HG03354 (cell line): ENCODE measurements at regions not wholly inside any gene's neighbourhood (a gene's known extent, or its start where the extent isn't known, plus 50 kb on each side); places are given as distances from the start of the nearest gene placed in this dataset.

ENCODE experiments used
- ATAC-seq: cut with Tn5 transposase; IDR thresholded peaks from one replicate; pipeline ENCODE4 v1.9.1; 2021; ENCODE audit warnings: mild to moderate bottlenecking; ENCODE audit not compliant: unreplicated experiment, poor library complexity, severe bottlenecking

- ATAC-seq = peak; percentile 90
These were observed 394.0 kb downstream of the CETN3 start for GRCh38 chr5:90015584-90016018.

GRCh38 chr5:90014420-90014819 lies 395.1 kb downstream of the CETN3 start:
- ATAC-seq = peak; percentile 89

- peak; percentile 54 for ATAC-seq
These were observed 409.2 kb downstream of the CETN3 start for GRCh38 chr5:90000351-90000750.

GRCh38 chr5:89998519-89999305 lies 410.8 kb downstream of the CETN3 start:
- no peak for ATAC-seq

GRCh38 chr5:89996890-89997289 lies 412.7 kb downstream of the CETN3 start:
- no peak for ATAC-seq

- no peak for ATAC-seq
These were observed 413.2 kb downstream of the CETN3 start for GRCh38 chr5:89996335-89996734.

GRCh38 chr5:89994266-89994665 lies 415.3 kb downstream of the CETN3 start:
- no peak for ATAC-seq

- ATAC-seq = no peak
These were observed 417.4 kb downstream of the CETN3 start for GRCh38 chr5:89992201-89992600.

GRCh38 chr5:89991592-89991991 lies 418.0 kb downstream of the CETN3 start:
- ATAC-seq = no peak

- no peak for ATAC-seq
These were observed 419.8 kb downstream of the CETN3 start for GRCh38 chr5:89989776-89990175.

GRCh38 chr5:89988998-89989655 lies 420.4 kb downstream of the CETN3 start:
- ATAC-seq = no peak

- ATAC-seq = no peak
These were observed 421.3 kb downstream of the CETN3 start for GRCh38 chr5:89988129-89988810.

- ATAC-seq = no peak
These were observed 426.3 kb downstream of the CETN3 start for GRCh38 chr5:89983216-89983615.

- ATAC-seq = no peak
These were observed 427.4 kb downstream of the CETN3 start for GRCh38 chr5:89981878-89982773.

GRCh38 chr5:89981021-89981420 lies 428.5 kb downstream of the CETN3 start:
- no peak for ATAC-seq

GRCh38 chr5:89973516-89973915 lies 436.0 kb downstream of the CETN3 start:
- ATAC-seq = no peak

- ATAC-seq = no peak
These were observed 436.7 kb downstream of the CETN3 start for GRCh38 chr5:89972901-89973300.

GRCh38 chr5:89968958-89969381 lies 440.6 kb downstream of the CETN3 start:
- no peak for ATAC-seq

- ATAC-seq = no peak
These were observed 441.6 kb downstream of the CETN3 start for GRCh38 chr5:89967771-89968444.
